Frontal cortex (tissue), 3 donors: ENCODE measurements at regions not wholly inside any gene's neighbourhood (a gene's known extent, or its start where the extent isn't known, plus 50 kb on each side); places are given as distances from the start of the nearest gene placed in this dataset.

Experiments used
- DNase-seq, 2 donors: peaks; one replicate each; pipeline ENCODE4 v3.0.0; 2012; ENCODE audit warnings: low spot score in 2 of 2
- FAIRE-seq: peaks from 2 replicates; lab custom pipeline; 2012; peaks lifted over from hg19 to GRCh38; lab: Jason Lieb, UNC
- donor health status: control.
- donor health status: control.
- donor health status: control.

DNA sequence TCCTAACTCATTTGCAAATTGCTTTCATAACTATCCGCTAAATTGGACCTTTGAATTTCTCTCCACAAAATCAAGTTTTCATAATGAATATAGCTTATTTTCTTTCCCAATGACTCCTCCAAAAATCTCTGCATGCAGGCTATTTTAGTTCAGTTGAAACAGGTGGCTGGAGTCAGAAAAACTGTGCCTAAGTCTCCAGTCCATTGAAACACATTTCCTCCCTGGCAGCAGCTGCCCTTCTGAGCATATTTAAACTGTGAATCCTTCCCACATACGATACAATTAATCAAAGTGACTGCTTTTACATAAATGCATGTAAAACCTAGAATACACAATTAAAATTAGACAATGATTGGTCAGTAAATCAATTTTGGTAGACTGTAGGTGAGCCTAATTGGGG, 344.6 kb upstream of the MARCKS start:
- DNase-seq = no peak

DNA sequence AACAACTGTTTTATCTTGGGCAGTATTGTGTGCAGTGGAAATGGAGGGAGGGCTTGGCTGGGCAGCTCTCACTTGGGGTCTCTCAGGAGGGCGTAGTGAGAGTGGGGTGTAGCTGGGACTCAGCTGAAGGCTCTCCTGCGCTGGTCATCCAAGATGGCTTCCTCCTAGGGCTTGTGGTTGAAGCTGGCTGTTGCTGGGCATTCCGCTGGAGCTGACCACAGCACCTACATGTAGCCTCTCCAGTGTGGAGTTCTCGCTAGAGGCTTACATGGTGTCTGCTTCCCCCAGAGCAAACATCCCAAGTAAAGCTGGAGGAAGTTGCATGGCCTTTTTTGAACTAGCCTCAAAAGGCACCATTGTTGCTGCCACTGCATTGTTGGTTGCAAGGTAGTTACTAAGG, 344.1 kb upstream of the MARCKS start:
- FAIRE-seq = no peak

More for the DNA sequence above, 344.6 kb upstream of the MARCKS start:
- FAIRE-seq = no peak

DNA sequence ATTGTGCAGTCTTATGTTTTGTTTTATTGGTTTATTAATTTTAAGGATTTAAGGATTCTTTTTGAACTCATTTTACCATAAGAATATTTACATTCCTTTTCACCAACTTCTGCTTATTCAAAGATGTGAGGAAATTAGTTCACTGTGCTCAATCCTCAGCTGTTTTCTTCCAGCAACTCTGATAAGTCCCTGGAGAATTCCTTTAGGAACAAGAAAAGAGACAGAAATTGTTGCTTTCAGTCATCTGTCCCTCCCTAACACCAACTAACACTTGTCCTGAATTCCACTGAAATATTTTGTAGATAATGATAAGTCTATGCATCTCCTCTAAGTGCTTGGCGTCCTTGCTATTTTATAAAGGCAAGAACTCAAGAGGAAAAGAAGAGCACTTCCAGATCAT, 334.8 kb upstream of the MARCKS start:
- no peak for DNase-seq
- FAIRE-seq = no peak

More for the DNA sequence above, 344.1 kb upstream of the MARCKS start:
- no peak for DNase-seq

DNA sequence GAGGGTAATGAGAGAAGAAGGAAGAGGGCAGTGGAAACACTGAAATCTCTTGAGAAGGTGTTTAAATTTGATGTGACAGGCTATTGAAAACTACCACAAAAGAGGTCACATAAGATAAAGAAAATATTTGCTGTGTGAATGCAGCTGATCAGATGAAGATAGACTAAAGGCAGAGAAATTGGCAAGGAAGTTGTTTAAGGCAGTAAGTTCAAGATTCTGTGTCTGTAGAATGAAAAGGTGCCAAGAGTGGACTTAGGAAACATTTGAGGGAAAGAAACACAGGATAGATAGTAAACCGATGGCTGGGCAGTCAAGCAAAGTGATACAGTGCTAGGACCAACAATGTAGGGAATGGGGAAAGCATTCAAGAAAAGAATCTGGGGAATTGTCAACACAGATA, 332.3 kb upstream of the MARCKS start:
- DNase-seq (no peak), FAIRE-seq (no peak)

DNA sequence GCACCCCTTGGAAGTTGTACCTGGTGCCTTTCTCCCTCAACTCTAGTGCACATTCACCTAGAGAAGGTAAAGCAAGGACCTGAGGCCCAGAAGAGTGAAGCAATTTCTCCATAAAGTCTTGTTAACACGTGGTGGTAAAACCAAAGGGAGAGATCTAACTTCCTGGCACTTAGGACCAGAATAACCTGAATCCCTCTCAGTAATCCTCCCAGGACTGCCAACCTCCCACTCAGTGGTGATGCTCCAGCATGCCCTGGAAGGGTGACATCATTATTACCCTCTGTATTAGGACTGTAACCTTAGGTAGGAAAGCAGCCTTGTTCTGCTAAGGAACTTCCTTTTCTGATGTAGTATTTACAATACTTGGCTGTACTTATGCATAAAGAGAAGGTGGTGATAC, 330.6 kb upstream of the MARCKS start:
- DNase-seq (no peak), FAIRE-seq (no peak)

DNA sequence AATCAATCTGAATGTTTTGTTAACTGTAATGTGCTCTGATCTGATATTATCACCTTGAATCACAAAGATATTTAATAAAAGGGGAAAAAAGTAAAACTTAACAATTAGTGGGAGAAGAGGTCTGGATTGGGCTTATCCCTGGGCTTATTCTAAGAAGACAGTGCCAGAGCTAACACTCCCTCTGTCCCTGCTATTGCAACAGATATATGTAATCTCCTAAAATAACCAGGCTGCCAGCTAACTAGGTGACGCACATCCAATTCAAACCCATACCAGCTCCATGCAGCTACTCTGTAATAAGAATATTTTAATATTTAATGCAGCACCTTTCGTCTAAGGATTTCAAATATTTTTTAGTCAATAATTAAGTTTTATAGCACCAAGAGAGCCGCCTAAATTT, 330.1 kb upstream of the MARCKS start:
- FAIRE-seq = no peak
- DNase-seq = no peak

DNA sequence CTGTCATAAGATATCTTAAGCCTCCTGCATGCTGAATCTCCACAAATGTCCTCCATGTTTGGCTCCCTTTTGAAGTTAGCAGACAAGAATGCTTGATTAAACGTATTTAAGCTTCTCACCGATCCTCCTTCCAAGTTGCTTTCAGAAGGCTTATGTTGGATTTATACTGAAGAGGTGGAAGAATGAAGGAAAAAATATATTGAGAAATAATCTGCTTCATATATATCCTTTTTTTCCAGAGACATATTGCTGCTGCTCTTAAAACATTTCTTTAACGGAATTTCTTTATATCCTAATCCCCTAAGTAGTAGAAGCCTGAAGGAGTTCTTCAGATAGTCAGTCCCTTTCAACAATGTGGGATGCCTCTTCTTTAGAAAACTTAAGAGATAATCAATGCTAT, 329.0 kb upstream of the MARCKS start:
- FAIRE-seq = no peak
- DNase-seq = no peak

DNA sequence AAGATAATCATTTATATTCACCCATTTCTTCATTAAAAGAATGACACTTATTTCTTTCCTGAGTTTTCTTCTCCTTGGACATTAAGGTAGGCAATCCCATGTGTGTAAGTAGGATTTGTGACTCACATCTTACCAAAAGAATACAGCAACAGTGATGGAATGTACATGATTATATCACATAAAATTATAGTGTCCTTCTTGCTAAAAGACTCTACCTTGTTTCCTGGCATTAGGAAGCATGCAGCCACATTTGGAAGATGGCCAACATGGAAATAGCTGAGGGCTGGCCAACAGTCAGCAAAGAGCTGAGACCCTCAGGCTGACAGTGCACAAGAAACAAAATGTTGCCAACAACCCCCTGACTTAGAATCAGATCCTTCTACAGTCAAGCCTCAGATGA, 327.9 kb upstream of the MARCKS start:
- FAIRE-seq = no peak
- DNase-seq = no peak

DNA sequence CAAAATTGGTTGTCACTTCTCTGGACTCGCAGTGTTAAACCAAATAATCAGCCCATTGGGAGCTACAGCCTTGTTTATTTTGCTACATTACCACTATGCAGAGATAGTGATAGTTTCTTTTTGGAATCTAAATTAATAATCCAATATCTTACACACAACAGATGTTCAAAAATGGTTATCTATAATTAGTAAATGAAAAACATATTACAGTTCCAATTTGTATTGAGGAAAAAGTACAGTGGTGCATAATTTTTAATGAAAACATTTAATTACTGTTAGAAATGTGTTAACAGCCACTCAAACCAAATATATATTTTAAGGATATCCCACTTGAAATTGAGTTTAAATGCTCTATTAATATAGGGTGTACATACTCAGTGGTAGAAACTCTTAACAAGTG, 327.3 kb upstream of the MARCKS start:
- DNase-seq (no peak), FAIRE-seq (no peak)

DNA sequence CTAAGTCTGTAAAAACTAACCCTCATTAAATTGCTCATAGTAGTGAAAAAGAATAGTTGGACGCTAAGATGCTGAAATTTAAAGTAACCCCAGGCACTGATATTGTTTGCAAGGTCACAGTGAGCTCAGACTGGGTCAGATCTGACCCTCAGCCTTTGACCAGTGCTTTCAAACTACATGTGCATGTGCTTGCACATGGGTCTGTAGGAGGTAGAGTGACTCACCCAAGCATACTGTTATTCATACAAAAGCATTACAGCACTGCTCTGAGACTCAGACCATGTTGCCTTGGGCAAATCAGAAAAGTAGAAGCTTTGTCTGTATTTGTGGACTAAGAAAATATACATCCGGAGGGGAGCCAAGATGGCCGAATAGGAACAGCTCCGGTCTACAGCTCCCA, 326.4 kb upstream of the MARCKS start:
- no peak for FAIRE-seq
- no peak for DNase-seq

DNA sequence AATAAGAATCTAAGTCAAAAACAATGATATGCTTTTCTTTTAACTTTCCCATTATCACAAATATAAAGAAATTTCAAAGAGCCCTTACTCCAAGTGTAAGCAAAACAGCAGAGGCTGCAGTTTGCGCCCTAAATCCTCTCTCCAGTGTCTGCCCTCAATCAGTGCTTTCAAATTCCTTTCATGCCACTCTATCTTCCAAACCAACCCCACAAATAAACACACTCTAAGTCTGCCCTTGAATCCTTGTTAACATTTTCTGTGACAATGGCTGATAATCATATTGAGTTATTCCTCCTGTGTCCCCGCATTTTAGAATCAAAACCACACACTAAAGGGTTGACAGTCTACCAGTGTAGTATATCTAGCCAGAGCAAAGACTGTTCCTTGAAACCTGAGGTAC, 317.9 kb upstream of the MARCKS start:
- no peak for FAIRE-seq
- DNase-seq = no peak

DNA sequence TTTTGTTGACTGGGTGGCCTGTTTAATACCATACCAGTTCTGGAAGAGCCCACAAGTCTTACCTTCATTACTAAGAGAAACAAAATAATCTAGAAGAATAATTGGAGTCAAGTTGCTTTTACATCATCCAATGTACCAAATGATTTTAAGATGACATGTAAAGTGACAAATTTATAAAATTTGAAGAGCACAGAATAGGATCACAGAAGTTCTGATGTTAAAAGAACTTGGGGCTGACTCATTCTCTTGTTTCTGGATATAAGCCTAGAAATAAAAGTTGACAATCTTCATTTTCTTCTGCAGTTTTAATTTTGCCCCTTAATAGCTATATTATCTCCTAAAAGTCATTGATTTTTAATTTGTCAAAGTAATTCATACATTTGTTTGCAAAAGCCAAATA, 317.5 kb upstream of the MARCKS start:
- FAIRE-seq = no peak
- no peak for DNase-seq

DNA sequence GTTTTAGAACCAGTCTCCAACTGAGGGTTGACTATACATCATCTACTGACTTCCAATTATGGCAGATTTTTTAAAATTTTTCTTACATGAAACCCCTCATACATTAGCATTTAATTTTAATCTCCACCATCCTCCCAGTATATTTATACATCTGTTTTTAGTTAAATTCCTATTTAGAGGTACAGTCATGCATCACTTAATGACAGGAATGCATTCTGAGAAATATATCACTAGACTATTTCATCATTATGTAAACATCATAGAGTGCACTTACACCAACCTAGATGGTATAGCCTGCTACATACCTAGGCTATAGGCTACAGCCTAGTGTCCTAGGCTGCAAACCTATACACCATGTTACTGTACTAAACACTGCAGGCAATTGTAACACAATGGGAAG, 316.7 kb upstream of the MARCKS start:
- FAIRE-seq = no peak

DNA sequence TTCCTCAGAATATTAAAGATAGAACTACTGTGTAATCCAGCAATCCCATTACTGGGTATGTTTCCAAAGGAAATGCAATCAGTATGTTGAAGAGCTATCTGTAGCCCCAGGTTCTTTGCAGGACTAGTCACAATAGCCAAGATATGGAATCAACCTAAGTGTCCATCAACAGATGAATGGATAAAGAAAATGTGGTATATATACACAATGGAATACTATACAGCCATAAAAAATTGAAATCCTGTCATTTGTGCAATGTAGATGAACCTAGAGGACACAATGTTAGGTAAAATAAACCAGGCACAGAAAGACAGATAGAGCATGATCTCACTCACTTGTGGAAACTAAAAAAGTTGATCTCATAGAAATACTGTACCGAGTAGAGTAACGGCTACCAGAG, 306.0 kb upstream of the MARCKS start:
- FAIRE-seq = no peak
- DNase-seq = no peak

More for the DNA sequence above, 316.7 kb upstream of the MARCKS start:
- no peak for DNase-seq

DNA sequence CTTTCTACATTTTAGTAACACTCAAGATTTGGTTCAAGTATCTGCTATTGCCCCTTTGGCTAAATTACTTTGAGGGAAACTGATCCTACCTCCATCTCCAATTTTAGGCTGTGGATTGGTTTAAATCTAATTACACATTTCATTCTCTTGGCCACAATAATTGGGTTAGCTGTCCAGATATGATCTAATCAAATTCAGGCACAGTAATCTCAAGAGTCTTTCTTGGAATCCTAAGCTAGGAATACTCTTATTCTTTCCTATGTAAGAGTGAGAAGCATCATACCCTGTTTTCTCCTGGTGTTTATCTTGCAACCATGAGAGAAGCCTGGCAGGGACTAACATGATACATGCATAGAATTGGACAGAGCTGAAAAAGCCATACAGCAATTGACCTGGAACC, 300.4 kb upstream of the MARCKS start:
- FAIRE-seq = no peak
- DNase-seq = no peak

DNA sequence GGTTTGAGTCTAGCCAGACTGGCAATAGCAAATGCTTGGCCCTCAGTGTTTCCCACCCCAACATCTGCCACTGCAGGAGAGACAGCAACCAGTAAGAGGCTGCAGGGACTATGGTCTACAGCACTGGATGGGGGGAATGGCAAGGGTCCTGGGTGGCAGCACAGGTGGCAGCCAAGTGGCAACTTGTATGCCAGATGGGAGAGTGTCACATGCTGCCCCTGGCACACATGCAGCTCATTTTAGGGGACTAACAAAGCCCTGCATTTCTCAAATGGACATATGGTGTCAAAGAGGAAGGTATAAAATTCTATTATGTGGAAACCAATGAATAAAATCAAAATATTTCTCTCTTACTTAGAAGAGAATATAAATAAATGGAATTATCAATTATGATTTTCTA, 298.7 kb upstream of the MARCKS start:
- FAIRE-seq (no peak), DNase-seq (no peak)

DNA sequence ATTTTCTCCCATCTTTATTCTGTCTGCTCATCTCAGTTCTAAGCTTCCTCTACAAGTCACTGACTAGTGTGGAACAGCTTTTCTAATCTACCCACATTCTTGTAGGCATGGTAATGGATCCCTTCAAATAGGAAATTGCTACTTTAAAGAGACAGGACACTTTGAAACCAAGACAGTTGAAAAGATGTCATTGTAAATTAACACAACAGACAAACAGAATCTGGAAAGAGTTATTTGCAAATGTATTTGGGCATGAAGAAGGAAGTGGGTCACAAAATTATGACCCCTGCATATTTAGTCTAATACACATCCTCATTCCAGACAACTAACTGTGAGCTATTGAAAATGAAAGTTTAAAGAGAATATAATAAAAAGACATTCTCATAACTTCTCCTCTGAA, 298.2 kb upstream of the MARCKS start:
- FAIRE-seq (no peak), DNase-seq (no peak)

DNA sequence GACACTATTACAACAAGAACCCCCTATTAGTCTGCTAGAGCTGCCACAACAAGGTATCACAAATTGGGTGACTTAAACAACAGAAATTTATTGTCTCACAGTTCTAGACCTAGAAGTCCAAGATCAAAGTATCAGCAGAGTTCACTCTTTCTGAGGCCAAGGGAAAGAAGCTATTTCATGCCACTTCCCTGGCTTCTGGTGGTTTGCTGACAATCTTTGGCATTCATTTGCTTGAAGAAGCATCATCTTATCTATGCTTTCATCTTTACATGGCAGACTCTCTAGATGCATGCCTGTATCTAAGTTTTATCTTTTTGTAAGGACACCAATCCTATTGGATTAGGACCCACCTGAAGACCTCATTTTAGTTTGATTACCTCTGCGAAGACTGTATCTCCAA, 296.8 kb upstream of the MARCKS start:
- FAIRE-seq = no peak

DNA sequence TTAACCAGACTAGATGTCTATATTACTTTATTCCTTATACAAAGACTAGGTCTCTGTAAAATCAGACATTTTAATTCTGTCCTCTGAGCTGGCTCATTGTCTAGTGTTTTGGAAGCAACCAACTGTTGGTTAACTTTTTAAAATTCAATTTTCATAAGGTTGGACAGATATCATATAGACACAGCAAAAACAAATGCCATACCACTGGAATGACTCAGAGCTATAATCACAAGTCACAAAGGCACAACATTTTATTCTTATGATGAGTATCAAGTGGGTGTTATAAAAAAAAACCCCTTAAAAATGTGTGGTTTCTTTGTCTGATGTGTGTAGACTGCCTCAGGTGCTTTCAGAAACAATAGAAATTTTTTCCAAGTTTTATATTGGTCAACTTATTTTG, 296.2 kb upstream of the MARCKS start:
- FAIRE-seq = no peak
- no peak for DNase-seq

More for the DNA sequence above, 296.8 kb upstream of the MARCKS start:
- DNase-seq = no peak

DNA sequence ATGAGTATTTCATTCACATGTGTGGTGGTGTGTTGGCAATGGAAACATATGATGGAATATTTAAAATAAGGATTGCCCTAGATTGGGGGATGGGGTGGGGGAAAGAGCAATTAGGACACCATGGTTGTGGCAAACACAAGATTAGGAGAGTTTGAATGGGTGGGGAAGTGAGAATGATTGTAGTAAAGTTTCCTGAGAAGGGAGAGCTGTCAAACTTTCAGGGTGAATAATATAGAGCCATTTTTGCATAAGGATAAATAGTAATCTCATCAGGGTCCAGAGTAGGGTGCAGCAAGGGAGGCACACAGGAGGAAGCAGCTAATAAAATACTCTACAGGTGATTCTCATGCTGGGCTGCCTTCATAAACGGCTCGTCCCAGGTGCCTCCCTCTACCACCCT, 294.9 kb upstream of the MARCKS start:
- FAIRE-seq (no peak), DNase-seq (no peak)

DNA sequence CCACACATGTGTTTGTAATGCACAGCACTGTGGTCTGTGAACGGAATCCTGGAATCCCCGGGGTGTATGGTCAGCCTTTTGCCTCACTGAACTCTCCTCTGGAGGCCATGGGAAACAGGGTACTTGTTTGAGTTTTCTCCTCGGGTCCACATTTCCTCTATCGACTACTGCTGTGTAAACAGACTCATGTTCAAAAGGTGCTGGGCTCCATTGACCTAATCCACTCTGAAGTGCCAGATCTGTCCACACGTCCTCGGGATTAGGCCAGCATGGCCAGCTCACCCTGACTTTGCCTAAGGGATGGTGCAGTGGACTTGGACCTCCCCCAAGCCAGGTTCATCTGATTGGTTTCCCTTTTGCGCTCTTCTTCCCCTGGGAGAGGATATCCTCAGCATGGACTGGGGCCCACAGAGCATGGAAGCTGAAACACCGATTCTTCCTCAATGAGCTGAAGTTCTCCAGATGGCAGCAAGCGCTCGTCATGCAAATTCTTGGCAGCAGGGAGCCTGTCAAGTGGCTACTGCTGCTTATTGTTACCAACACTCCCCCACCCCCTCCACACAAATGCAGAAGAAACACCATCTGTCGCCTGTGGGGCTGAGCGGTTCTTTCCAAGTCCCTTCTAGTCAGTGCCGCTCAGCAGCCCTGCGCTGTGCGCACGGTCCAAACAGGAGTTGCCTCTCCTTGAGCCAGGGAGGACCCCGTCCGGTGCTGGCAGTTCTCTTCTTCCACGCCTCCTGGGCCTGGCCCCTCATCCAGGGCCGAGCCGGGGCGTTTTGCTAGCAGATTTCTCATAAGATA, 292.6 kb upstream of the MARCKS start:
- FAIRE-seq = no peak

DNA sequence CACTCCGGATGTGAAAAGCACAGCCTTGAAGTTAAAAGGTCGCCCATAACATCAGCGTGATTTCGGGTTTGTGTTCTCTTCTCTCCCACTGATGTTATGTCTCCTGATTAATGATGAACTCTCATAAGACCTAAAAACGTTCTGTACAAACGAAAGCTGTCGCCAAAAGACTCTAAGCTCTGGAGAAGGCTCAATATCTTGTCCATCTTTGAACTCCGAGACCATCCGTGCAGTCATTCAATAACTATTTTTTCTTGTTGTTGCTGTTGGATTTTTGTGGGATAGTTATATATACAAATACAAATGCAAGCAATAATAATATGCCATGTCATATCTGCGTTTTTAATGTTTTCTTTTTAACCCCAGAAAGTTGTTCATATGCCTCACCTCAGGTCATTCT, 291.8 kb upstream of the MARCKS start:
- no peak for DNase-seq
- FAIRE-seq = no peak

More for the DNA sequence above, 292.6 kb upstream of the MARCKS start:
- peak; percentile 25 to 46 for DNase-seq
